Esophagus muscularis mucosa (tissue), 4 donors: ENCODE measurements at regions not wholly inside any gene's neighbourhood (a gene's known extent, or its start where the extent isn't known, plus 50 kb on each side); places are given as distances from the start of the nearest gene placed in this dataset.

Experiments
- DNase-seq: peaks from one replicate; pipeline ENCODE4 v3.0.0-alpha.2; 2017; ENCODE audit errors: extremely low spot score
- H3K27ac ChIP-seq, 4 donors: fragments of 200-600 bp; sonication (generic); replicated peaks in 1 of 4; 1 replicate in 3 of 4; 2 replicates in 1 of 4; pipeline ENCODE4 v1.5.1; 2016 to 2019; ENCODE audit warnings: mild to moderate bottlenecking in 1 of 4
- H3K27me3 ChIP-seq, 4 donors: fragments of 200-600 bp; sonication (generic); one replicate each; pipeline versions ENCODE4 v1.5.1 to v1.6.0; 2016 to 2019
- H3K36me3 ChIP-seq, 4 donors: fragments of 200-600 bp; sonication (generic); one replicate each; pipeline ENCODE4 v1.5.1; 2016 to 2019
- H3K4me1 ChIP-seq, 4 donors: fragments of 200-600 bp; sonication (generic); one replicate each; pipeline ENCODE4 v1.5.1; 2016 to 2019
- H3K4me3 ChIP-seq, 4 donors: fragments of 200-600 bp; sonication (generic); 1 replicate in 2 of 4; 2 replicates in 2 of 4; pipeline ENCODE4 v1.5.1; 2016 to 2019; ENCODE audit warnings: mild to moderate bottlenecking in 4 of 4, moderate library complexity in 1 of 4
- H3K9me3 ChIP-seq, 4 donors: fragments of 200-600 bp; sonication (generic); 1 replicate in 3 of 4; 2 replicates in 1 of 4; pipeline ENCODE4 v1.5.1; 2016 to 2019
- EP300 ChIP-seq: sonication (generic); formaldehyde crosslinking; IDR thresholded peaks from one replicate; pipeline ENCODE4 v1.6.1; 2017; ENCODE audit warnings: antibody characterized with exemption
- POLR2A ChIP-seq: fragments of 450-650 bp; IDR thresholded peaks from one replicate; pipeline ENCODE4 v1.6.1; 2017; ENCODE audit warnings: antibody characterized with exemption, moderate library complexity, mild to moderate bottlenecking, low read depth
- POLR2AphosphoS5 ChIP-seq, 2 donors: sonication (generic); formaldehyde crosslinking; IDR thresholded peaks; one replicate each; pipeline ENCODE4 v1.6.1; 2017; ENCODE audit warnings: antibody characterized with exemption in 2 of 2
- WGBS: methylation state at CpG from one replicate; pipeline ENCODE4 v1.1.5; 2018; 5-methylcytosine and 5-hydroxymethylcytosine counted together
- intact Hi-C: fragments of 100-400 bp; cut with DNase I; formaldehyde crosslinking; loops from one replicate; pipeline ENCODE4 v1.15.1; 2023
- TF ChIP-seq, protein P1 (sequence below), 3 experiments: fragments of 200-600 bp in 2 of 3; fragments of 450-650 bp in 1 of 3; sonication (generic) in 2 of 3; IDR thresholded peaks; one replicate each; pipeline ENCODE4 v1.5.1; 2017 to 2019; ENCODE audit warnings: antibody characterized with exemption in 3 of 3, mild to moderate bottlenecking in 2 of 3, moderate library complexity in 1 of 3

DNA sequence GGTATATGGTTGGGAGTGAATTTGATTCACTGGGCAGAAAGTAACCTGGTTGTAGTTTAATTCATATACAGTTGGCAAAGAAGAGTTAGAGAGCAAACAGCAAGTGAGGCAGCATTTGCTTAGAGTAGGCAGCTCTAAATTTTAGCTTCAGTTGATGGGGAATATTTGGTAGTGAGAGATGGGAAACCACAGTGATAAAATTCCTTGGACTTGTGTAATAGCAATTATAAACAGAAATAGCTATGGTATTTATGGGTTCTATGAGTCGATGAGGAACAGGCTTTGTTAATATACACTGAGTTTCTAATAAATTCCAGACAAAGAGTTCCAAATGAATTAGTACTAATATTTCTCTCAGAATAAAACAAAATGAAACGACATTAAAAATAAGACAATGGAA lies 894.0 kb downstream of the ROBO2 start:
- H3K4me1 ChIP-seq, result no peaks in the 10 kb centered on the region
- DNase-seq, result no peak
- TF ChIP-seq, protein P1, sequence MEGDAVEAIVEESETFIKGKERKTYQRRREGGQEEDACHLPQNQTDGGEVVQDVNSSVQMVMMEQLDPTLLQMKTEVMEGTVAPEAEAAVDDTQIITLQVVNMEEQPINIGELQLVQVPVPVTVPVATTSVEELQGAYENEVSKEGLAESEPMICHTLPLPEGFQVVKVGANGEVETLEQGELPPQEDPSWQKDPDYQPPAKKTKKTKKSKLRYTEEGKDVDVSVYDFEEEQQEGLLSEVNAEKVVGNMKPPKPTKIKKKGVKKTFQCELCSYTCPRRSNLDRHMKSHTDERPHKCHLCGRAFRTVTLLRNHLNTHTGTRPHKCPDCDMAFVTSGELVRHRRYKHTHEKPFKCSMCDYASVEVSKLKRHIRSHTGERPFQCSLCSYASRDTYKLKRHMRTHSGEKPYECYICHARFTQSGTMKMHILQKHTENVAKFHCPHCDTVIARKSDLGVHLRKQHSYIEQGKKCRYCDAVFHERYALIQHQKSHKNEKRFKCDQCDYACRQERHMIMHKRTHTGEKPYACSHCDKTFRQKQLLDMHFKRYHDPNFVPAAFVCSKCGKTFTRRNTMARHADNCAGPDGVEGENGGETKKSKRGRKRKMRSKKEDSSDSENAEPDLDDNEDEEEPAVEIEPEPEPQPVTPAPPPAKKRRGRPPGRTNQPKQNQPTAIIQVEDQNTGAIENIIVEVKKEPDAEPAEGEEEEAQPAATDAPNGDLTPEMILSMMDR (IDR thresholded peaks at IDR 0.05), result no peak
- TF ChIP-seq EP300 (no peak), POLR2AphosphoS5 (IDR thresholded peaks at IDR 0.05) (no peak), POLR2A (no peak)
- H3K36me3 ChIP-seq, result no peaks in the 10 kb centered on the region
- no peak overlapping the region for H3K4me3 ChIP-seq
- intact Hi-C loops, result no loop called here
- H3K9me3 ChIP-seq, result no peaks in the 10 kb centered on the region
- H3K27me3 ChIP-seq, result no peaks in the 10 kb centered on the region
- WGBS, result 81% methylated on average over 2 of the region's 2 CpGs
- H3K27ac ChIP-seq, result no peak overlapping the region

DNA sequence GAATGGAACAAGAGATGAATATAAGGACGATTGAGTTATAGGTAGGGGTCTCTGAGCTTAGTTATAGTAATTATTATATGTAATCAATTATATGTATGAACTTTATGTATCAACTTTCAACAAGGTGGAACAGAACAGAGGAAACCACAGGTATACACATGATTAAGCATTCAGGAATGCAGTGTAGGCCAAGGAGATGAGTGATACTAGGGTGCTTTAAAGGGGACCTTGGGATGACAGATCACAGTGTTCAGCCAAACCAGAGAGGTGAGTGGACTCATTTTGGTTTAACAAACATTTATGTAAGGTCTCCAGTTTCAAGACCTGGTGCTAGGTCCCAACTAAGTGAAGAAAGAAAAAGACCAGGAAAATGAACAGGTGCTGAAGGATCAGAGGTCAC lies 895.5 kb downstream of the ROBO2 start:
- H3K27me3 ChIP-seq, result no peaks in the 10 kb centered on the region
- WGBS, result 91% methylated on average over 1 of the region's 1 CpG
- TF ChIP-seq POLR2AphosphoS5 (IDR thresholded peaks at IDR 0.05) (no peak), POLR2A (no peak)
- no peaks in the 10 kb centered on the region for H3K9me3 ChIP-seq
- no peak overlapping the region for H3K27ac ChIP-seq
- intact Hi-C loops, result no loop called here
- no peaks in the 10 kb centered on the region for H3K36me3 ChIP-seq
- H3K4me1 ChIP-seq, result no peaks in the 10 kb centered on the region
- no peak for DNase-seq
- H3K4me3 ChIP-seq, result no peak overlapping the region

DNA sequence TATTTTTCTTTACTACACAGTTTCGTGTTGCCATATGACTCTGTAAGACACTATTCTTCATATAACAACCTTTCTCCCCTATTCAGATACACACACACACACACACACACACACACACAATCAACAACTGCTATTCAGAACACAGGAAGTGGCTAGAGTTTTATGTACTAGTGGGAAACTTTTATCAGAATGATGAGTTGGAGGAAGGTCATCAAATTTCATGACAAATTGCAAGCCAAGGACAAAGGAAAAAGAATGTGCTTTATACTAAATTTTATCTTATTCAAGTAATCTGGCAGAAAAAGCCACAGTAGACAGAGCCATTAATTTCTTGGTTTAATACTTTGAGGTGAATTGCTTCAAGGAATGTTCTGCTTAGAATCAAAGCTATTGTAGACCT lies 899.8 kb downstream of the ROBO2 start:
- no peaks in the 10 kb centered on the region for H3K27me3 ChIP-seq
- H3K27ac ChIP-seq, result no peak overlapping the region
- H3K4me3 ChIP-seq, result no peak overlapping the region
- intact Hi-C loops, result no loop called here
- no peaks in the 10 kb centered on the region for H3K36me3 ChIP-seq
- 42% methylated on average over 1 of the region's 1 CpG for WGBS
- DNase-seq, result no peak
- no peaks in the 10 kb centered on the region for H3K9me3 ChIP-seq
- no peaks in the 10 kb centered on the region for H3K4me1 ChIP-seq
- TF ChIP-seq POLR2AphosphoS5 (IDR thresholded peaks at IDR 0.05), result no peak
- TF ChIP-seq, protein P1 (IDR thresholded peaks at IDR 0.05), result no peak
- no peak for TF ChIP-seq EP300
- TF ChIP-seq POLR2A, result no peak

DNA sequence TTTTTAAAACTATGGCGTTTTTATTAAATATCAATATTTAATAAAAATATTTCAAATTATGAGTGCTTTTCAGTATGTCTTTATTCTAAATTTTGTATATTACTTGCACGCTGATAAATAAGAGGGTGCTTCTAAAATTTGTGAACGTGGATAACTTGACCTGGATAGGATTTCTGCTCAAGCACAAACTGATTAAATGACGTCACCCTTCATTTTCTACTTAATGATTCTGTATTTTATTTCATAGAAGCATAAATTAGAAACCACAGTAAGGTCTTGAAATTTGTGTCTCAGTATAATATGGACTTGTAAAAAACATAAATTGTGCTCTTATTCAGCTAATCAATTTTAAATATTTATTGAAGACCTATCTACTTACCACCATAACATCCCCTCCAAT lies 903.7 kb downstream of the ROBO2 start:
- Histone ChIP-seq H3K4me1 (no peaks in the 10 kb centered on the region), H3K4me3 (no peak overlapping the region), H3K9me3 (no peaks in the 10 kb centered on the region), H3K27ac (no peak overlapping the region), H3K27me3 (no peaks in the 10 kb centered on the region), H3K36me3 (no peaks in the 10 kb centered on the region)
- no peak for DNase-seq
- intact Hi-C loops, result no loop called here
- TF ChIP-seq POLR2A, result no peak
- no peak for TF ChIP-seq POLR2AphosphoS5 (IDR thresholded peaks at IDR 0.05)
- no peak for TF ChIP-seq EP300
- TF ChIP-seq, protein P1 (IDR thresholded peaks at IDR 0.05), result no peak
- WGBS, result 92% methylated on average over 4 of the region's 4 CpGs

DNA sequence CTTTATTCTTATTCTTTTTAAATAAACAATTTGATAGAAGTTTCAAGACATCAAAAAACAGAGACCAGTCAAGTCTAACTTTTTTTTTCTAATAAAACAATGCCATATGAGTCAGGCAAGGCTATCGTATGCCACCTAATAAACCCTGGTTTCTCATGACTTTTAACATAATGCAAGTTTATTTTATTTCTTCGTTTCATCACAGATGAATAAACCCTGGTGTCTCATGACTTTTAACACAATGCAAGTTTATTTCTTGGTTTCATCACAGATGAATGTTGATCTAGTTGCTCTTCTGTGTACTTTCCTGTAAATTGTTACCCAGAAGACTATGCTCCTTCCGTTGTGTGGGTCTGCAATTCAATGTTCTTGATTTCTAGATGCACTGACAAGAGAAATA lies 905.4 kb downstream of the ROBO2 start:
- WGBS, result 49% methylated on average over 3 of the region's 3 CpGs
- Histone ChIP-seq H3K27ac (no peak overlapping the region), H3K27me3 (no peaks in the 10 kb centered on the region), H3K36me3 (no peaks in the 10 kb centered on the region), H3K4me3 (no peak overlapping the region), H3K4me1 (no peaks in the 10 kb centered on the region), H3K9me3 (no peaks in the 10 kb centered on the region)
- intact Hi-C loops, result no loop called here
- DNase-seq, result no peak
- TF ChIP-seq, protein P1 (IDR thresholded peaks at IDR 0.05), result no peak
- TF ChIP-seq POLR2A (no peak), EP300 (no peak), POLR2AphosphoS5 (IDR thresholded peaks at IDR 0.05) (no peak)
